Progenitor cell of endocrine pancreas (in vitro differentiated cells): ENCODE measurements at regions not wholly inside any gene's neighbourhood (a gene's known extent, or its start where the extent isn't known, plus 50 kb on each side); places are given as distances from the start of the nearest gene placed in this dataset.
"Not testable (repeated sequence)": the region's sequence is repeated elsewhere in the genome, so short reads cannot be mapped to it uniquely, and the experiment has no call there.

ENCODE experiments used
- DNase-seq: peaks from one replicate; pipeline ENCODE4 v3.0.0; 2021; ENCODE audit warnings: low spot score; ENCODE audit not compliant: unreplicated experiment
- H3K27ac Mint-ChIP-seq: 2 replicates; pipeline ENCODE4 v1.8.0; 2021; ENCODE audit warnings: mild to moderate bottlenecking, moderate library complexity, mixed read lengths
- H3K27me3 Mint-ChIP-seq: 2 replicates; pipeline ENCODE4 v1.8.0; 2021; ENCODE audit warnings: mixed read lengths
- H3K36me3 Mint-ChIP-seq: 2 replicates; pipeline ENCODE4 v1.8.0; 2022; ENCODE audit warnings: mixed read lengths; ENCODE audit not compliant: insufficient read depth
- H3K4me1 Mint-ChIP-seq: 2 replicates; pipeline ENCODE4 v1.8.0; 2021; ENCODE audit warnings: low read depth, mixed read lengths
- H3K4me3 Mint-ChIP-seq: 2 replicates; pipeline ENCODE4 v1.8.0; 2021; ENCODE audit warnings: low read depth, mild to moderate bottlenecking, moderate library complexity, mixed read lengths
- H3K9me3 Mint-ChIP-seq: 2 replicates; pipeline ENCODE4 v1.8.0; 2021; ENCODE audit warnings: low read depth, mixed read lengths
- CTCF ChIP-seq: fragments of 200-600 bp; sonication (generic); IDR thresholded peaks from one replicate; pipeline ENCODE4 v1.5.0; 2021; ENCODE audit warnings: antibody characterized with exemption, mild to moderate bottlenecking; ENCODE audit not compliant: unreplicated experiment

- Mint-ChIP-seq H3K9me3 (peaks cover 33% of the 10 kb centered on the region), H3K27me3 (no peaks in the 10 kb centered on the region), H3K27ac (no peak overlapping the region), H3K4me1 (no peaks in the 10 kb centered on the region), H3K36me3 (peaks cover 8% of the 10 kb centered on the region), H3K4me3 (no peak overlapping the region)
- no peak for TF ChIP-seq CTCF
- no peak for DNase-seq
Measured at GRCh38 chr5:82971901-82972300, 105.3 kb downstream of the TMEM167A start.

GRCh38 chr5:82971034-82971806 lies 106.0 kb downstream of the TMEM167A start:
- not testable (repeated sequence) for H3K4me3 Mint-ChIP-seq, H3K4me1 Mint-ChIP-seq, H3K27ac Mint-ChIP-seq, H3K27me3 Mint-ChIP-seq, H3K36me3 Mint-ChIP-seq, DNase-seq
- peaks cover 33% of the 10 kb centered on the region for H3K9me3 Mint-ChIP-seq

GRCh38 chr5:82969221-82969976 lies 107.8 kb downstream of the TMEM167A start:
- not testable (repeated sequence) for DNase-seq, H3K27ac Mint-ChIP-seq, H3K27me3 Mint-ChIP-seq, H3K4me1 Mint-ChIP-seq, H3K4me3 Mint-ChIP-seq, H3K36me3 Mint-ChIP-seq
- peaks cover 16% of the 10 kb centered on the region for H3K9me3 Mint-ChIP-seq

GRCh38 chr5:82967072-82967471 lies 110.1 kb downstream of the TMEM167A start:
- no peak for DNase-seq
- Mint-ChIP-seq H3K4me3 (no peak overlapping the region), H3K27ac (no peak overlapping the region), H3K4me1 (peaks cover 5% of the 10 kb centered on the region), H3K9me3 (peaks cover 12% of the 10 kb centered on the region), H3K36me3 (no peaks in the 10 kb centered on the region), H3K27me3 (no peaks in the 10 kb centered on the region)
- TF ChIP-seq CTCF, result no peak

GRCh38 chr5:82959466-82959865 lies 117.7 kb downstream of the TMEM167A start:
- no peak for TF ChIP-seq CTCF
- DNase-seq, result no peak
- Mint-ChIP-seq H3K4me3 (no peak overlapping the region), H3K36me3 (peaks cover 3% of the 10 kb centered on the region), H3K4me1 (peaks cover 6% of the 10 kb centered on the region), H3K9me3 (peaks cover 18% of the 10 kb centered on the region), H3K27me3 (no peaks in the 10 kb centered on the region), H3K27ac (no peak overlapping the region)

- DNase-seq, result no peak
- TF ChIP-seq CTCF, result no peak
- no peaks in the 10 kb centered on the region for H3K27me3 Mint-ChIP-seq
- H3K9me3 Mint-ChIP-seq, result peaks cover 18% of the 10 kb centered on the region
- peaks cover 3% of the 10 kb centered on the region for H3K36me3 Mint-ChIP-seq
- no peak overlapping the region for H3K4me3 Mint-ChIP-seq
- no peak overlapping the region for H3K27ac Mint-ChIP-seq
- peaks cover 7% of the 10 kb centered on the region for H3K4me1 Mint-ChIP-seq
Measured at GRCh38 chr5:82956600-82956999, 120.6 kb downstream of the TMEM167A start.
